H1 (cell line): ENCODE measurements at regions not wholly inside any gene's neighbourhood (a gene's known extent, or its start where the extent isn't known, plus 50 kb on each side); places are given as distances from the start of the nearest gene placed in this dataset.

Experiments used
- CTCF ChIA-PET: fragments of 300-600 bp; sonication (Branson Sonifier 250); formaldehyde crosslinking; loops from one replicate; lab custom pipeline; 2021; ENCODE audit not compliant: partially characterized antibody; lab: Charles Lee
- POLR2A ChIA-PET: fragments of 300-600 bp; sonication (Branson Sonifier 250); formaldehyde crosslinking; loops from one replicate; lab custom pipeline; 2021; ENCODE audit warnings: inconsistent platforms; ENCODE audit not compliant: partially characterized antibody; lab: Charles Lee
- DNase-seq, 2 experiments: peaks; one replicate each; pipeline versions ENCODE4 v3.0.0 to v3.0.0-alpha.2; 2010 to 2022; ENCODE audit warnings: low spot score in 2 of 2, low read depth in 1 of 2, mixed read lengths in 1 of 2
- FAIRE-seq: peaks from 2 replicates; lab custom pipeline; 2011; peaks lifted over from hg19 to GRCh38; lab: Jason Lieb, UNC
- H2AFZ ChIP-seq: 2 replicates; pipeline ENCODE4 v1.8.1; 2012; ENCODE audit warnings: low read length, inconsistent platforms
- H2AK5ac ChIP-seq: 2 replicates; pipeline ENCODE4 v1.6.1; 2013; ENCODE audit warnings: low read depth, low read length
- H2BK120ac ChIP-seq: replicated peaks from 2 replicates; pipeline ENCODE3; 2013; ENCODE audit warnings: low read depth, low read length, inconsistent platforms
- H2BK12ac ChIP-seq: 2 replicates; pipeline ENCODE4 v1.6.1; 2013; ENCODE audit warnings: low read depth, low read length
- H2BK15ac ChIP-seq: 2 replicates; pipeline ENCODE4 v1.6.1; 2013; ENCODE audit warnings: low read length
- H2BK20ac ChIP-seq: 2 replicates; pipeline ENCODE4 v1.6.1; 2013; ENCODE audit warnings: low read length
- H2BK5ac ChIP-seq: 2 replicates; pipeline ENCODE4 v1.6.1; 2013; ENCODE audit warnings: low read depth, low read length
- H3K14ac ChIP-seq: 2 replicates; pipeline ENCODE4 v1.6.1; 2013; ENCODE audit warnings: inconsistent platforms; ENCODE audit not compliant: insufficient read length
- H3K18ac ChIP-seq: 2 replicates; pipeline ENCODE4 v1.6.1; 2013; ENCODE audit warnings: low read length; ENCODE audit errors: extremely low read depth
- H3K23ac ChIP-seq: 2 replicates; pipeline ENCODE4 v1.6.1; 2013; ENCODE audit warnings: inconsistent platforms; ENCODE audit not compliant: insufficient read length
- H3K23me2 ChIP-seq: 2 replicates; pipeline ENCODE4 v1.6.1; 2013; ENCODE audit warnings: low read depth, low read length
- H3K27ac ChIP-seq: 2 replicates; pipeline ENCODE4 v1.6.1; 2011; ENCODE audit warnings: low read depth, low read length, inconsistent platforms
- H3K27me3 ChIP-seq, 4 experiments: replicated peaks in 1 of 4; 1 replicate in 1 of 4; 2 replicates in 3 of 4; pipeline versions ENCODE4 v1.6.1 to v1.8.1; 2011 to 2013; ENCODE audit warnings: low read length in 3 of 4, mild to moderate bottlenecking in 3 of 4, inconsistent platforms in 2 of 4, mixed read lengths in 2 of 4, moderate library complexity in 1 of 4; ENCODE audit not compliant: control insufficient read depth in 3 of 4, insufficient read depth in 3 of 4; ENCODE audit errors: extremely low read depth in 1 of 4
- H3K36me3 ChIP-seq, 4 experiments: 2 replicates each; pipeline versions ENCODE4 v1.6.1 to v1.8.1; 2011 to 2013; ENCODE audit warnings: mild to moderate bottlenecking in 4 of 4, low read length in 3 of 4, moderate library complexity in 2 of 4, control low read depth in 1 of 4, inconsistent platforms in 1 of 4; ENCODE audit not compliant: insufficient read depth in 4 of 4, control insufficient read depth in 2 of 4
- H3K4ac ChIP-seq: replicated peaks from 2 replicates; pipeline ENCODE3; 2013; ENCODE audit warnings: low read length, low read depth, mixed read lengths, inconsistent platforms; ENCODE audit not compliant: insufficient read length
- H3K4me1 ChIP-seq, 4 experiments: replicated peaks in 1 of 4; 1 replicate in 1 of 4; 2 replicates in 3 of 4; pipeline versions ENCODE4 v1.6.1 to v1.8.1; 2011 to 2013; ENCODE audit warnings: low read length in 3 of 4, inconsistent platforms in 2 of 4, mixed read lengths in 1 of 4; ENCODE audit not compliant: insufficient read depth in 4 of 4, control insufficient read depth in 3 of 4
- H3K4me2 ChIP-seq, 2 experiments: 2 replicates each; pipeline versions ENCODE4 v1.6.1 to v1.8.1; 2011 to 2013; ENCODE audit warnings: low read depth in 2 of 2, low read length in 2 of 2, control low read depth in 1 of 2, inconsistent platforms in 1 of 2, mild to moderate bottlenecking in 1 of 2; ENCODE audit not compliant: insufficient read depth in 1 of 2
- H3K4me3 ChIP-seq, 4 experiments: fragments of 200-600, 300-600 bp in 1 of 4; sonication (generic), shearing (Covaris generic), sonication (Bioruptor Twin) in 1 of 4; 2 replicates each; pipeline versions ENCODE4 v1.5.1 to v1.8.1; 2011 to 2016; ENCODE audit warnings: low read length in 4 of 4, low read depth in 3 of 4, control low read depth in 2 of 4, inconsistent platforms in 2 of 4, mild to moderate bottlenecking in 2 of 4, mixed read lengths in 1 of 4, moderate library complexity in 1 of 4; ENCODE audit not compliant: insufficient read depth in 2 of 4; ENCODE audit errors: extremely low read depth in 1 of 4
- H3K56ac ChIP-seq: replicated peaks from 2 replicates; pipeline ENCODE3; 2013; ENCODE audit warnings: low read depth, mild to moderate bottlenecking, mixed read lengths, low read length, inconsistent platforms; ENCODE audit not compliant: insufficient read length
- H3K79me1 ChIP-seq: 2 replicates; pipeline ENCODE4 v1.6.1; 2013; ENCODE audit warnings: low read depth, low read length, control low read depth
- H3K79me2 ChIP-seq, 2 experiments: 2 replicates each; pipeline versions ENCODE4 v1.6.1 to v1.8.1; 2012 to 2013; ENCODE audit warnings: low read length in 2 of 2, mild to moderate bottlenecking in 2 of 2, inconsistent platforms in 1 of 2; ENCODE audit not compliant: insufficient read depth in 2 of 2, control insufficient read depth in 1 of 2
- H3K9ac ChIP-seq, 4 experiments: replicated peaks in 1 of 4; 1 replicate in 1 of 4; 2 replicates in 3 of 4; pipeline versions ENCODE4 v1.6.1 to v1.8.1; 2011 to 2013; ENCODE audit warnings: low read depth in 3 of 4, low read length in 3 of 4, control low read depth in 2 of 4, mild to moderate bottlenecking in 2 of 4, moderate library complexity in 2 of 4, inconsistent platforms in 1 of 4; ENCODE audit errors: extremely low read depth in 1 of 4
- H3K9me3 ChIP-seq, 2 experiments: 2 replicates each; pipeline versions ENCODE4 v1.6.1 to v1.8.1; 2012 to 2013; ENCODE audit warnings: mild to moderate bottlenecking in 2 of 2, moderate library complexity in 2 of 2, control low read depth in 1 of 2, inconsistent platforms in 1 of 2, low read depth in 1 of 2, low read length in 1 of 2, mixed read lengths in 1 of 2; ENCODE audit not compliant: insufficient read depth in 2 of 2
- H4K20me1 ChIP-seq, 2 experiments: replicated peaks in 1 of 2; 2 replicates each; pipeline versions ENCODE3 to v1.8.1; 2011 to 2013; ENCODE audit warnings: inconsistent platforms in 2 of 2, low read length in 2 of 2, mild to moderate bottlenecking in 1 of 2; ENCODE audit not compliant: insufficient read depth in 2 of 2, control insufficient read depth in 1 of 2
- H4K5ac ChIP-seq: 2 replicates; pipeline ENCODE4 v1.6.1; 2013; ENCODE audit warnings: low read length, low read depth, mixed read lengths, inconsistent platforms; ENCODE audit not compliant: insufficient read length
- H4K8ac ChIP-seq: 2 replicates; pipeline ENCODE4 v1.8.0; 2013; ENCODE audit warnings: mild to moderate bottlenecking, moderate library complexity, low read length, inconsistent platforms; ENCODE audit not compliant: insufficient read depth; ENCODE audit errors: extremely low read depth
- H4K91ac ChIP-seq: replicated peaks from 2 replicates; pipeline ENCODE3; 2013; ENCODE audit warnings: low read length, mixed read lengths, inconsistent platforms; ENCODE audit not compliant: insufficient read length
- CBX8 ChIP-seq: fragments of 300-800, 300-1000 bp; sonication (generic); IDR thresholded peaks from 2 replicates; pipeline ENCODE4 v1.7.1; 2016; ENCODE audit warnings: low read depth, low read length, borderline replicate concordance
- CTBP2 ChIP-seq: IDR thresholded peaks from 2 replicates; pipeline ENCODE4 v1.7.0; 2011; ENCODE audit warnings: borderline replicate concordance, mild to moderate bottlenecking, moderate library complexity, mixed read lengths, low read length; ENCODE audit not compliant: insufficient read depth, insufficient read length
- FOSL1 ChIP-seq: IDR thresholded peaks from 2 replicates; pipeline ENCODE4 v1.6.1; 2011; ENCODE audit warnings: mild to moderate bottlenecking, low read depth, low read length, moderate library complexity; ENCODE audit not compliant: insufficient read depth
- JUND ChIP-seq: IDR thresholded peaks from 2 replicates; pipeline ENCODE4 v1.6.1; 2011; ENCODE audit warnings: mild to moderate bottlenecking, improper control_type of control experiment, low read length
- KDM5A ChIP-seq: fragments of 200-600 bp; IDR thresholded peaks from 2 replicates; pipeline ENCODE4 v1.7.1; 2012; ENCODE audit warnings: mild to moderate bottlenecking, low read length, inconsistent platforms, mixed read lengths
- POLR2AphosphoS5 ChIP-seq: IDR thresholded peaks from 2 replicates; pipeline ENCODE4 v1.6.1; 2011; ENCODE audit warnings: low read depth, low read length
- RFX5 ChIP-seq: IDR thresholded peaks from 2 replicates; pipeline ENCODE4 v1.6.1; 2011; ENCODE audit warnings: low read depth, low read length, improper control_type of control experiment, borderline replicate concordance
- RNF2 ChIP-seq: fragments of 200-900, 300-1000 bp; sonication (generic); IDR thresholded peaks from 2 replicates; pipeline ENCODE4 v1.7.1; 2016; ENCODE audit warnings: borderline replicate concordance, low read depth, mild to moderate bottlenecking, antibody characterized with exemption, low read length; ENCODE audit not compliant: poor library complexity, severe bottlenecking; ENCODE audit errors: missing control alignments
- SAP30 ChIP-seq: fragments of 300-600 bp; sonication (generic); IDR thresholded peaks from 2 replicates; pipeline ENCODE4 v1.7.1; 2012; ENCODE audit warnings: low read length, moderate library complexity, mild to moderate bottlenecking, inconsistent platforms; ENCODE audit not compliant: insufficient read depth, insufficient replicate concordance
- SP1 ChIP-seq: IDR thresholded peaks from 2 replicates; pipeline ENCODE4 v1.6.1; 2011; ENCODE audit warnings: low read depth, low read length
- SP2 ChIP-seq: IDR thresholded peaks from 2 replicates; pipeline ENCODE4 v1.6.1; 2012; ENCODE audit warnings: mild to moderate bottlenecking, low read length, inconsistent platforms
- SP4 ChIP-seq: IDR thresholded peaks from 2 replicates; pipeline ENCODE4 v1.6.1; 2012; ENCODE audit warnings: low read length, inconsistent platforms
- TBP ChIP-seq: IDR thresholded peaks from 2 replicates; pipeline ENCODE4 v1.6.1; 2011; ENCODE audit warnings: low read depth, low read length, improper control_type of control experiment
- YY1 ChIP-seq: IDR thresholded peaks from 2 replicates; pipeline ENCODE4 v1.6.1; 2011; ENCODE audit warnings: low read depth, mild to moderate bottlenecking, low read length
- WGBS, 2 experiments: shearing (Covaris generic) in 1 of 2; methylation state at CpG; one replicate each; pipeline versions ENCODE4 v1.1.6 to v1.1.7; 2013 to 2015; ENCODE audit warnings: low lambda C conversion rate in 2 of 2, mixed read lengths in 2 of 2, inconsistent platforms in 1 of 2, low coverage in 1 of 2, missing lambda C conversion rate in 1 of 2; ENCODE audit not compliant: insufficient replicate concordance in 2 of 2, insufficient coverage in 1 of 2, insufficient read length in 1 of 2; ENCODE audit errors: extremely low coverage in 1 of 2, missing lambda C conversion rate in 1 of 2; 5-methylcytosine and 5-hydroxymethylcytosine counted together
- TF ChIP-seq, protein P1 (sequence below): IDR thresholded peaks from 2 replicates; pipeline ENCODE4 v1.6.1; 2012; ENCODE audit warnings: inconsistent platforms

- Histone ChIP-seq H3K79me2 (no peaks in the 10 kb centered on the region), H3K4me3 (no peak overlapping the region), H3K27ac (no peak overlapping the region), H4K5ac (no peak overlapping the region), H3K14ac (no peak overlapping the region), H2AK5ac (no peak overlapping the region), H2BK5ac (no peak overlapping the region), H3K18ac (no peak overlapping the region), H3K27me3 (no peaks in the 10 kb centered on the region), H4K20me1 (no peaks in the 10 kb centered on the region), H3K4me1 (peaks cover 9 to 20% (median 13%) of the 10 kb centered on the region in 4 experiments), H3K9me3 (no peaks in the 10 kb centered on the region), H3K9ac (no peak overlapping the region), H3K79me1 (no peaks in the 10 kb centered on the region), H4K91ac (no peak overlapping the region), H3K23ac (no peak overlapping the region), H2AFZ (no peak overlapping the region), H2BK20ac (no peak overlapping the region), H2BK12ac (no peak overlapping the region), H3K4ac (no peak overlapping the region), H4K8ac (no peak overlapping the region), H3K56ac (no peak overlapping the region), H3K4me2 (no peak overlapping the region), H3K36me3 (no peaks in the 10 kb centered on the region), H3K23me2 (no peaks in the 10 kb centered on the region), H2BK15ac (no peak overlapping the region), H2BK120ac (no peak overlapping the region)
- POLR2A ChIA-PET: interaction anchor here (0.6 kb wide), 2 partner anchors 11 to 63 kb away, joined by 3 to 4 read pairs; no protein-coding TSS in a partner anchor
- DNase-seq: no peak
- 78% methylated on average over 3 of the region's 3 CpGs; no CpG with 5 or more reads in 1 of the 2 experiments for WGBS, 2 experiments
- FAIRE-seq: no peak
- CTCF ChIA-PET: interaction anchor here (0.6 to 1.6 kb wide), 4 partner anchors 57 to 820 kb away, joined by 4 read pairs; no protein-coding TSS in a partner anchor
- TF ChIP-seq RFX5 (no peak), FOSL1 (no peak), CBX8 (no peak), CTBP2 (no peak), TBP (no peak), POLR2AphosphoS5 (no peak), YY1 (no peak), SAP30 (no peak), SP4 (no peak), SP2 (no peak), JUND (no peak), KDM5A (no peak), RNF2 (no peak), SP1 (no peak)
- TF ChIP-seq, protein P1, sequence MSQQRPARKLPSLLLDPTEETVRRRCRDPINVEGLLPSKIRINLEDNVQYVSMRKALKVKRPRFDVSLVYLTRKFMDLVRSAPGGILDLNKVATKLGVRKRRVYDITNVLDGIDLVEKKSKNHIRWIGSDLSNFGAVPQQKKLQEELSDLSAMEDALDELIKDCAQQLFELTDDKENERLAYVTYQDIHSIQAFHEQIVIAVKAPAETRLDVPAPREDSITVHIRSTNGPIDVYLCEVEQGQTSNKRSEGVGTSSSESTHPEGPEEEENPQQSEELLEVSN: no peak
Observed at GRCh38 chr22:33984211-33984610, 63.9 kb upstream of the LARGE1 start.
